ENCODE measurements at regions not wholly inside any gene's neighbourhood (a gene's known extent, or its start where the extent isn't known, plus 50 kb on each side); places are given as distances from the start of the nearest gene placed in this dataset.
"Not testable (repeated sequence)": the region's sequence is repeated elsewhere in the genome, so short reads cannot be mapped to it uniquely, and the experiment has no call there.

GRCh38 chr7:121503730-121504129, 107.6 kb upstream of the FAM3C start:
- no peak for TF ChIP-seq CTCF (IDR thresholded peaks at IDR 0.05; ENCODE audit: extremely low read depth, missing control alignments)
- DNase-seq (ENCODE audit: low spot score) = no peak

- no peak for DNase-seq (ENCODE audit: low spot score)
- TF ChIP-seq CTCF (IDR thresholded peaks at IDR 0.05; ENCODE audit: extremely low read depth, missing control alignments) = no peak
Observed at GRCh38 chr7:121503039-121503438, 106.9 kb upstream of the FAM3C start.

GRCh38 chr7:121501566-121501965, 105.5 kb upstream of the FAM3C start:
- no peak for TF ChIP-seq CTCF (IDR thresholded peaks at IDR 0.05; ENCODE audit: extremely low read depth, missing control alignments)
- no peak for DNase-seq (ENCODE audit: low spot score)

GRCh38 chr7:121500360-121501058, 104.4 kb upstream of the FAM3C start:
- TF ChIP-seq CTCF (IDR thresholded peaks at IDR 0.05; ENCODE audit: extremely low read depth, missing control alignments) = no peak
- DNase-seq (ENCODE audit: low spot score) = no peak

GRCh38 chr7:121499624-121500023, 103.5 kb upstream of the FAM3C start:
- TF ChIP-seq CTCF (IDR thresholded peaks at IDR 0.05; ENCODE audit: extremely low read depth, missing control alignments) = no peak

GRCh38 chr7:121498816-121499215, 102.7 kb upstream of the FAM3C start:
- no peak for TF ChIP-seq CTCF (IDR thresholded peaks at IDR 0.05; ENCODE audit: extremely low read depth, missing control alignments)
- DNase-seq (ENCODE audit: low spot score) = no peak

More at GRCh38 chr7:121499624-121500023, 103.5 kb upstream of the FAM3C start:
- no peak for DNase-seq (ENCODE audit: low spot score)

GRCh38 chr7:121497545-121497944, 101.4 kb upstream of the FAM3C start:
- not testable (repeated sequence) for DNase-seq (ENCODE audit: low spot score)

GRCh38 chr7:121494516-121494915, 98.4 kb upstream of the FAM3C start:
- no peak for TF ChIP-seq CTCF (IDR thresholded peaks at IDR 0.05; ENCODE audit: extremely low read depth, missing control alignments)
- no peak for DNase-seq (ENCODE audit: low spot score)

Measured in GM20000 (cell line).